ENCODE measurements at regions not wholly inside any gene's neighbourhood (a gene's known extent, or its start where the extent isn't known, plus 50 kb on each side); places are given as distances from the start of the nearest gene placed in this dataset.

DNA sequence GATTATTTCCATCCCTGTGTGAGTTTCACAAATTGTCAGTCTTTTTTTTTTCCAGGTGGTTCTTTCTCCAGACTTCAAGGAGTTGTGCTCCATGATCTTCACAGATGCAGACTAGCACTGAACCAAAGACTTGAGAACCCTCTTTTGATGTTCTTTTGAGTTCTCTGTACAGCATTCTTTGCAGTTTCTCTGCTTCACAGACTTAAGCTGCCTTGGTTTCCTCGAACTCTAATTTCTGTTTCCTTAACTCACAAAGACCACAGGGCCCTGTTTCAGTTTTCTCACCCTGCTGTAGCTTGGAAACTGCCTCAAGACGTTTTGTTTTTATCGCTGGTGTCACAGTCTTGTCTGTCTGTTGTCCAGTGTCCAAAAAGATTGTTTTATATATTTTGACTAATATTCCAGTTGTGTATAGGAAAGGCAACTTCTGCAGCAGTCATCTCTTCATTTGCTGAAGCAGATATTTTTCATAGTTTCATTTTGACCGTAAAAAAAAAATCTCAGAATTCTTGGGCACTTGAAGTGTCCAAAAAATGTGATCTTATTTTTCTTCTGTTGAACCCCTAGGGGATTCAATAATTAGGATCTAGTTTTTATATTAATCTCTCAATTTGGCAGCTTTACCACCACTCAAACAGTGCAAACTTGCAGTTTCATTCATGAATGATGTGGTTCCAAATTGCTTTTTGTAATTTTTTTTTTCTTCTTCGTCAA is 97.0 kb upstream of the MC4R start:
- TF ChIP-seq, protein P1, sequence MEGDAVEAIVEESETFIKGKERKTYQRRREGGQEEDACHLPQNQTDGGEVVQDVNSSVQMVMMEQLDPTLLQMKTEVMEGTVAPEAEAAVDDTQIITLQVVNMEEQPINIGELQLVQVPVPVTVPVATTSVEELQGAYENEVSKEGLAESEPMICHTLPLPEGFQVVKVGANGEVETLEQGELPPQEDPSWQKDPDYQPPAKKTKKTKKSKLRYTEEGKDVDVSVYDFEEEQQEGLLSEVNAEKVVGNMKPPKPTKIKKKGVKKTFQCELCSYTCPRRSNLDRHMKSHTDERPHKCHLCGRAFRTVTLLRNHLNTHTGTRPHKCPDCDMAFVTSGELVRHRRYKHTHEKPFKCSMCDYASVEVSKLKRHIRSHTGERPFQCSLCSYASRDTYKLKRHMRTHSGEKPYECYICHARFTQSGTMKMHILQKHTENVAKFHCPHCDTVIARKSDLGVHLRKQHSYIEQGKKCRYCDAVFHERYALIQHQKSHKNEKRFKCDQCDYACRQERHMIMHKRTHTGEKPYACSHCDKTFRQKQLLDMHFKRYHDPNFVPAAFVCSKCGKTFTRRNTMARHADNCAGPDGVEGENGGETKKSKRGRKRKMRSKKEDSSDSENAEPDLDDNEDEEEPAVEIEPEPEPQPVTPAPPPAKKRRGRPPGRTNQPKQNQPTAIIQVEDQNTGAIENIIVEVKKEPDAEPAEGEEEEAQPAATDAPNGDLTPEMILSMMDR (conservative IDR thresholded peaks at IDR 0.05; ENCODE audit: low read depth, low read length) = no peak
- TF ChIP-seq EZH2 (IDR thresholded peaks at IDR 0.05; ENCODE audit: borderline replicate concordance, low read depth, low read length, poor library complexity, severe bottlenecking) = no peak

Measured in A673 (cell line).